Effector memory CD4-positive, alpha-beta T cell (primary cell): ENCODE measurements at regions not wholly inside any gene's neighbourhood (a gene's known extent, or its start where the extent isn't known, plus 50 kb on each side); places are given as distances from the start of the nearest gene placed in this dataset.

Experiments
- DNase-seq, 3 donors: peaks; one replicate each; pipeline ENCODE4 v3.0.0-alpha.2; 2020
- H3K27ac ChIP-seq: 2 replicates; pipeline ENCODE4 v1.7.0; 2013; ENCODE audit warnings: mild to moderate bottlenecking, low read length, moderate library complexity; ENCODE audit not compliant: insufficient read depth, poor library complexity, severe bottlenecking
- H3K27me3 ChIP-seq: replicated peaks from 2 replicates; pipeline ENCODE4 v1.7.0; 2013; ENCODE audit warnings: mild to moderate bottlenecking, low read length; ENCODE audit not compliant: insufficient read depth, control insufficient read depth, poor library complexity, severe bottlenecking
- H3K36me3 ChIP-seq: 2 replicates; pipeline ENCODE4 v1.7.0; 2013; ENCODE audit warnings: mild to moderate bottlenecking, low read length, moderate library complexity; ENCODE audit not compliant: control insufficient read depth, insufficient read depth
- H3K4me1 ChIP-seq: 2 replicates; pipeline ENCODE4 v1.7.0; 2013; ENCODE audit warnings: low read length, mild to moderate bottlenecking; ENCODE audit not compliant: control insufficient read depth, insufficient read depth, poor library complexity, severe bottlenecking
- H3K4me3 ChIP-seq: 2 replicates; pipeline ENCODE4 v1.7.0; 2013; ENCODE audit warnings: low read length, low read depth, mild to moderate bottlenecking; ENCODE audit not compliant: insufficient read depth, poor library complexity, severe bottlenecking
- H3K9me3 ChIP-seq: 2 replicates; pipeline ENCODE4 v1.7.0; 2013; ENCODE audit warnings: mild to moderate bottlenecking, low read length, moderate library complexity; ENCODE audit not compliant: control insufficient read depth

- DNase-seq = no peak
- Histone ChIP-seq H3K4me3 (no peak overlapping the region), H3K27ac (no peak overlapping the region), H3K9me3 (no peaks in the 10 kb centered on the region), H3K27me3 (no peaks in the 10 kb centered on the region), H3K4me1 (no peaks in the 10 kb centered on the region), H3K36me3 (no peaks in the 10 kb centered on the region)
Observed at GRCh38 chr2:180481998-180482397, 474.9 kb upstream of the CWC22 start.

- no peaks in the 10 kb centered on the region for H3K27me3 ChIP-seq
- no peaks in the 10 kb centered on the region for H3K36me3 ChIP-seq
- H3K9me3 ChIP-seq = no peaks in the 10 kb centered on the region
- H3K4me1 ChIP-seq = no peaks in the 10 kb centered on the region
- H3K4me3 ChIP-seq = no peak overlapping the region
- H3K27ac ChIP-seq = no peak overlapping the region
- DNase-seq = no peak
Observed at GRCh38 chr2:180478883-180479282, 471.8 kb upstream of the CWC22 start.

GRCh38 chr2:180474716-180475115 is 467.6 kb upstream of the CWC22 start:
- Histone ChIP-seq H3K4me3 (no peak overlapping the region), H3K27me3 (no peaks in the 10 kb centered on the region), H3K36me3 (no peaks in the 10 kb centered on the region), H3K9me3 (no peaks in the 10 kb centered on the region), H3K27ac (no peak overlapping the region), H3K4me1 (no peaks in the 10 kb centered on the region)
- no peak for DNase-seq

DNA sequence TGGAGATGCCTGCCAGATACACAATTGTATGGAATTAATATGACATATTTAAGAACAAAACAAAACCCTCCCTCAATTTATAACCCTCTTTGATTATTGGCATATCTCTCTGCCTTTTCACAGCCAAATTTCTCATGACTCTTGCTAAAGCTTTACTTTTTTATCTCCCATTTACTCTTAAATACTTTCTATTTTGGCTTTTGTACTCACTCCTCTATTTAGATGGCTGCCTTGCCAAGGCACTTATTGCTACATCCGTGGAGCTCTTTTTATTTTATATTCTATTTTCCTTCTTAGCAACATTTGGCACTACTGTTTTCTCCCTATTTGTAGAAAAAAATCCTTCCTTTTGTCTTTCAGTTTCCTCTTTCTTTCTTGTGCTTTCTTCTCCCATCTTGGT is 466.4 kb upstream of the CWC22 start:
- Histone ChIP-seq H3K36me3 (no peaks in the 10 kb centered on the region), H3K27me3 (no peaks in the 10 kb centered on the region), H3K9me3 (no peaks in the 10 kb centered on the region), H3K27ac (no peak overlapping the region), H3K4me1 (no peaks in the 10 kb centered on the region), H3K4me3 (no peak overlapping the region)
- DNase-seq = no peak

GRCh38 chr2:180472133-180472532 is 465.0 kb upstream of the CWC22 start:
- no peak overlapping the region for H3K27ac ChIP-seq
- H3K4me3 ChIP-seq = no peak overlapping the region
- no peaks in the 10 kb centered on the region for H3K9me3 ChIP-seq
- no peaks in the 10 kb centered on the region for H3K27me3 ChIP-seq
- DNase-seq = no peak
- H3K36me3 ChIP-seq = no peaks in the 10 kb centered on the region
- H3K4me1 ChIP-seq = no peaks in the 10 kb centered on the region

DNA sequence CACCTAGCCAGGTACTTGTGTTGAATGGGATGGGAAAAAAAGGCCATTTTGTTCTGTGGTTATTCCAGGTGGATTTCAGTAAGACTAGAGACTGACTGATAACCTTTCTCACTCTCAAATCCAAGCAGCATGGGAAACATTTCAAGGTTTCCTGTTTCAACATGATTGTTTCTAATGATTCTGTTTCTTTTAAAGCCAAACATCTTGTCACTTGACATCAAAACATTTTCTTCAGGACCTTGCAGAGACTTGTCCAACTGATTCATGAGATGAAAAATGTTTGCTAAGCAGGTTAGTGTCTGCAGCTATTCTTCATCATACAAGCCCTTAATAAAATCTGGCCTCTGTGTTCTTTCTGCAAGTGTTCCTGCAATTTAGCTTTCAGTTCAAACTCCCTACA is 456.5 kb upstream of the CWC22 start:
- Histone ChIP-seq H3K4me1 (no peaks in the 10 kb centered on the region), H3K27me3 (no peaks in the 10 kb centered on the region), H3K4me3 (no peak overlapping the region), H3K36me3 (no peaks in the 10 kb centered on the region), H3K9me3 (no peaks in the 10 kb centered on the region), H3K27ac (no peak overlapping the region)
- DNase-seq = no peak

GRCh38 chr2:180461761-180462160 is 454.7 kb upstream of the CWC22 start:
- no peak for DNase-seq
- Histone ChIP-seq H3K27me3 (no peaks in the 10 kb centered on the region), H3K36me3 (no peaks in the 10 kb centered on the region), H3K4me3 (no peak overlapping the region), H3K4me1 (no peaks in the 10 kb centered on the region), H3K9me3 (no peaks in the 10 kb centered on the region), H3K27ac (no peak overlapping the region)

DNA sequence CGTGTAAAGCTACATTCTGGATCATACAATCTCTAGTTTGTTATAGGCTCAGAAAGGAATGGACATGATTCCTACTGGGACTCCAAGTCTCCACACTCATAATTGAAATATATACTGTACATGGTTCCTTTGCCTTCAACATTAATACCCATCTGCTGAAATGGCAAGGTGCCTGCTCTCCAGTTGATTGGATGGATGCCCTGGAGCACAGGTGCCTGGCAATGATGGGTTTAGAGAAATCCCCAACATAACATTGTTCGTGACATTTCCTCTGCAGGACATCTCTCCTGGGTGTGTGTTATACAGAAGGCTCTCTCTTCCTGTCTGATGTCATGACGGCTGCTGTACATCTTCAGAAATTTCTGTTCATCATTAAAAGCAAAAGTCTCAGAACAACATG is 449.7 kb upstream of the CWC22 start:
- DNase-seq = no peak
- no peaks in the 10 kb centered on the region for H3K27me3 ChIP-seq

GRCh38 chr2:180450841-180451240 is 443.7 kb upstream of the CWC22 start:
- Histone ChIP-seq H3K36me3 (no peaks in the 10 kb centered on the region), H3K4me3 (no peak overlapping the region), H3K9me3 (no peaks in the 10 kb centered on the region), H3K27me3 (no peaks in the 10 kb centered on the region), H3K4me1 (no peaks in the 10 kb centered on the region), H3K27ac (no peak overlapping the region)
- no peak for DNase-seq

More for the DNA sequence above, 449.7 kb upstream of the CWC22 start:
- Histone ChIP-seq H3K4me1 (no peaks in the 10 kb centered on the region), H3K4me3 (no peak overlapping the region), H3K36me3 (no peaks in the 10 kb centered on the region), H3K27ac (no peak overlapping the region), H3K9me3 (no peaks in the 10 kb centered on the region)

GRCh38 chr2:180449171-180449915 is 442.2 kb upstream of the CWC22 start:
- Histone ChIP-seq H3K27ac (no peak overlapping the region), H3K9me3 (no peaks in the 10 kb centered on the region), H3K27me3 (no peaks in the 10 kb centered on the region), H3K4me1 (no peaks in the 10 kb centered on the region), H3K36me3 (no peaks in the 10 kb centered on the region), H3K4me3 (no peak overlapping the region)
- no peak for DNase-seq
